Uterus (tissue), 3 donors: ENCODE measurements at regions not wholly inside any gene's neighbourhood (a gene's known extent, or its start where the extent isn't known, plus 50 kb on each side); places are given as distances from the start of the nearest gene placed in this dataset.

ENCODE experiments used
- DNase-seq, 2 donors: peaks; one replicate each; pipeline ENCODE4 v3.0.0-alpha.2; 2019 to 2020
- H3K27ac ChIP-seq, 2 donors: fragments of 200-600 bp; sonication (generic); 1 replicate in 1 of 2; 2 replicates in 1 of 2; pipeline ENCODE4 v1.5.1; 2016 to 2018
- H3K27me3 ChIP-seq, 2 donors: fragments of 200-600 bp; sonication (generic); one replicate each; pipeline ENCODE4 v1.5.1; 2018 to 2019; ENCODE audit warnings: control low read depth in 1 of 2
- H3K36me3 ChIP-seq, 2 donors: fragments of 200-600 bp; sonication (generic); one replicate each; pipeline ENCODE4 v1.5.1; 2019; ENCODE audit warnings: control low read depth in 1 of 2
- H3K4me1 ChIP-seq, 2 donors: fragments of 200-600 bp; sonication (generic); one replicate each; pipeline ENCODE4 v1.5.1; 2018 to 2019; ENCODE audit warnings: control low read depth in 1 of 2
- H3K4me3 ChIP-seq, 2 donors: fragments of 200-600 bp; sonication (generic); 1 replicate in 1 of 2; 2 replicates in 1 of 2; pipeline ENCODE4 v1.5.1; 2018 to 2019; ENCODE audit warnings: mild to moderate bottlenecking in 1 of 2
- H3K9me3 ChIP-seq, 2 donors: fragments of 200-600 bp; sonication (generic); one replicate each; pipeline ENCODE4 v1.5.1; 2019; ENCODE audit warnings: control low read depth in 1 of 2
- CTCF ChIP-seq, 4 experiments: fragments of 200-600 bp in 2 of 4; fragments of 450-650 bp in 2 of 4; sonication (generic) in 2 of 4; IDR thresholded peaks; one replicate each; pipeline ENCODE4 v1.5.1; 2016 to 2019; ENCODE audit warnings: antibody characterized with exemption in 4 of 4, mild to moderate bottlenecking in 2 of 4, moderate library complexity in 1 of 4
- POLR2A ChIP-seq, 2 donors: fragments of 450-650 bp; IDR thresholded peaks; one replicate each; pipeline ENCODE4 v1.6.1; 2016; ENCODE audit warnings: antibody characterized with exemption in 2 of 2, mild to moderate bottlenecking in 1 of 2, moderate library complexity in 1 of 2
- intact Hi-C: fragments of 100-400 bp; cut with DNase I; formaldehyde crosslinking; loops from one replicate; pipeline ENCODE4 v1.15.1; 2023; ENCODE audit warnings: low total_unique reads
- donor health status: DM: yes; HTN: yes; CAD: no.

GRCh38 chr5:89086390-89087086 lies 203.6 kb upstream of the MEF2C start:
- Histone ChIP-seq H3K4me3 (no peak overlapping the region), H3K27ac (no peak overlapping the region), H3K27me3 (no peaks in the 10 kb centered on the region), H3K36me3 (no peaks in the 10 kb centered on the region), H3K4me1 (no peaks in the 10 kb centered on the region), H3K9me3 (no peaks in the 10 kb centered on the region)
- no peak for DNase-seq
- TF ChIP-seq POLR2A (IDR thresholded peaks at IDR 0.05) (no peak), CTCF (IDR thresholded peaks at IDR 0.05) (no peak)
- intact Hi-C loops = no loop called here

DNA sequence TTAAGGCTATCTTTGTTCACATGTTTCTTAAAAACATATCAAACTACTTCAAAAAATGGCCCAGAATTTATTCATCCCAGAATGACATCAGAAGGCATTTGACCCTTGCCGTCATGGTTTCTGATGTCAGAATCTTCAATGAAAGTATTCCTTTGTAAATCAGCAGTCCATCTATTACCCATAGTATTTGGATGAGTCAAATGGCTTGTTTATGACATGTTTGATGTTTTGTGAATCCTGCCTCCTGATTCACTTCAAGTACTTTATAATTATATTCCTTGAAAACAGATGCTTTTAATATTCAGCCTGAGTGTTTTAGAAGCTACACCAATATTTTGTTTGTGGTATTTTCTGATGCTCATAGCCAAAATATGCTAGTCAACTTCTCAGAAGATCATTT lies 200.8 kb upstream of the MEF2C start:
- no peak for DNase-seq
- H3K4me1 ChIP-seq = no peaks in the 10 kb centered on the region
- intact Hi-C loops = no loop called here
- no peak overlapping the region for H3K4me3 ChIP-seq
- no peak for TF ChIP-seq POLR2A (IDR thresholded peaks at IDR 0.05)
- no peak overlapping the region for H3K27ac ChIP-seq
- H3K27me3 ChIP-seq = no peaks in the 10 kb centered on the region
- H3K9me3 ChIP-seq = no peaks in the 10 kb centered on the region
- no peaks in the 10 kb centered on the region for H3K36me3 ChIP-seq

DNA sequence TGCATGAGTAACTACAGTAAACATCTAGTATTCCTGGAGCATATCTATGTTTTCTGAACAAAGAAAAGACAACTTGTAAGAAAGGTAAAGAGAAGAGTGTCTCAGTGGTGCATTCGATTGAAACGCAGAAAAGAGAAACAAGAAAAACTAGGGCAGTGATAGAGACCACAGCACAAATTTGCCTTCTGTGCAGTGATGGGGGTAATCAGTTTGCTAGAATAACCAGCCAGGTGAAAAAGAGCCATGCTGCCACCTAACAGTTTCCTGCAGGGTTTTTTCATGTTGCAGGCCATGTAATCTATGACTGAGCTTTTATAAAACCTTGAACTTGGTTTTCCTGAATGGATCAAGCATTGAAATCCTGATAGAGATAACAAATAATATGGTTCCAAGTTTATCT lies 198.4 kb upstream of the MEF2C start:
- Histone ChIP-seq H3K36me3 (no peaks in the 10 kb centered on the region), H3K4me1 (no peaks in the 10 kb centered on the region), H3K4me3 (no peak overlapping the region), H3K27me3 (no peaks in the 10 kb centered on the region), H3K9me3 (no peaks in the 10 kb centered on the region), H3K27ac (no peak overlapping the region)
- DNase-seq = no peak
- TF ChIP-seq CTCF (IDR thresholded peaks at IDR 0.05) = no peak
- no peak for TF ChIP-seq POLR2A (IDR thresholded peaks at IDR 0.05)
- intact Hi-C loops = no loop called here

- no peaks in the 10 kb centered on the region for H3K36me3 ChIP-seq
- no peak overlapping the region for H3K27ac ChIP-seq
- intact Hi-C loops = no loop called here
- no peaks in the 10 kb centered on the region for H3K9me3 ChIP-seq
- no peak overlapping the region for H3K4me3 ChIP-seq
- H3K4me1 ChIP-seq = no peaks in the 10 kb centered on the region
- DNase-seq = no peak
- no peaks in the 10 kb centered on the region for H3K27me3 ChIP-seq
- TF ChIP-seq POLR2A (IDR thresholded peaks at IDR 0.05) (no peak), CTCF (IDR thresholded peaks at IDR 0.05) (no peak)
These were observed 197.6 kb upstream of the MEF2C start for GRCh38 chr5:89080467-89081116.

DNA sequence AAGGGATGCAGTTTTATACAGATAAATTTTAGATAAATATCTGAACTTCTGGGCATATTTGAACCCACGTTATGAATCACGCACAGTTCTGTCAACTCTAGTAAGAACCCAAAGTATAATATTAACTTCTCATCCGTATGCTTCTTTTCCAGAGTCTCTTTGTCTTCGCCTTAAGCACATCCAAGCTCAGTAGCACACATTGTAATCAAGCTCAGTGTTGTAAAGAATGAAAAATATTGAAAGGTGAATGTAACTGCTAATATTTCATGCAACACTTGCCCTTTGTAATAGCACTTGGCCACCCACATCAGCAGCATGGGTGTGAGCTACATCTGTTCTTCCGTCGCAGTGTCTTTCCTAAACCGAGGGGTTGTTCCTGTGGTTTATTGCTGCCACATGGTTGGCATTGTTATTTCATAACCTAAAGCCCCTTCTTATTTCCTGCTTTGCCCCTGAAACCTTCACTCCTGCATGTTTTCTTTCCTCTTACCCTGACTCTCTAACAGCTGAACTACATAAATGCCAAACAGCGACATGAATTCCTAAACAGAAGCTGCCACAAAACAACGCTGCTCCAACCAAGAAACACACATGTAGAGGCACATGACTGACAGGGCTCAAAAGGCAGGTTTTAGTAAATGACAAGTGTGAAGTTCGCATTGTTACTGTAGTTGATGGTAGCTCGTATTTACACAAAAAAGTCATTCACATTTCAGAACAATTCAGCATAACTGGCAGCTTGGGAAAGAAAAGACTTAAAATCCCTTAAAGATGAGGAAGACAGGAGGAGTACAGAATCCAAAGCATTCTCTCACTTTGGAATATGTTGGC lies 190.1 kb upstream of the MEF2C start:
- Histone ChIP-seq H3K27me3 (no peaks in the 10 kb centered on the region), H3K4me1 (no peaks in the 10 kb centered on the region)

More for the DNA sequence above, 190.1 kb upstream of the MEF2C start:
- Histone ChIP-seq H3K27ac (no peak overlapping the region), H3K36me3 (no peaks in the 10 kb centered on the region), H3K4me3 (no peak overlapping the region), H3K9me3 (no peaks in the 10 kb centered on the region)
- no peak for DNase-seq
- TF ChIP-seq POLR2A (IDR thresholded peaks at IDR 0.05) (no peak), CTCF (IDR thresholded peaks at IDR 0.05) (no peak)
- intact Hi-C loops = no loop called here
